Activated CD8-positive, alpha-beta memory T cell treated with anti-CD3 and anti-CD28 coated beads, Interleukin-2, amount 50 U/mL, for 24 hours (primary cell): ENCODE measurements at regions not wholly inside any gene's neighbourhood (a gene's known extent, or its start where the extent isn't known, plus 50 kb on each side); places are given as distances from the start of the nearest gene placed in this dataset.
"Not testable (repeated sequence)": the region's sequence is repeated elsewhere in the genome, so short reads cannot be mapped to it uniquely, and the experiment has no call there.

Source experiments
- DNase-seq: peaks from one replicate; pipeline ENCODE4 v3.0.0-alpha.2; 2020; ENCODE audit errors: extremely low read depth

- no peak for DNase-seq
Measured at GRCh38 chr7:69076566-69076965, 521.7 kb upstream of the AUTS2 start.

DNA sequence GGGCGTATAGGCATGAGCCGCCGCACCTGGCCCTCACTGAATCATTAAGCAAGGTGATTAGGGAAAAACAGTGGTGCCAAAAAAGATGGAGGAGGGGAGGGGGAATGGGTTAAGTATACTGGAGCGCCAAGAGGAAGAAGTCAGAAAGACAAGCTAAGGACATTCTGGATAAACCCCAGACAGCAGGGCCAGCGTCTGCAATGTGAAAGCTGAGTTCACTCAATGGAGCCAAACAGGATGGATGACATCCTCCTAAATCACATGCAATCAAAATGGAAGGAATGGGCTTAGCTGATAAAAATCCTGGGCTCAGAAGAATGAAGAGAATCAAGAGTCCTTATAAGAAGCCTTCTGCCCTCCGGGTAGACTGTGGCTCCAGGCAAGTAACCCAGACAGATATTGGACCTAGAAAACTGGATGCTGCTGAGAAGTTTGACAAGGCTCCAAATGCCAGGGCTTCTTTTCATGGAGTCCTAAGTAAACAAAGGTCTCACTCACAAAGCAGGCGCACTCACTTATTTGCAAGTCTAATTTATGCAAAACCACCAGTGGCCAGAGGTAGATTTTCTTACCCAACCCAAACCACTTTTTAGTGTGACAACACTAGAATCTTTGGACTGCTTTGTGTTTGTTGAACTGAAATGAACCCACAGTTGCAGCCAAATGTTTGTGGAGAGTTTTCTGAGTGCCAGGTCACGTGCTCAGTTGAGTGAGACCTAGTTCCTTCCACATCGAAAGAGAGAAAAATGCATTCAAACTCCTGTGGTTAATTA, 519.1 kb upstream of the AUTS2 start:
- DNase-seq: no peak

- DNase-seq: not testable (repeated sequence)
Measured at GRCh38 chr7:69087281-69087680, 511.0 kb upstream of the AUTS2 start.

DNA sequence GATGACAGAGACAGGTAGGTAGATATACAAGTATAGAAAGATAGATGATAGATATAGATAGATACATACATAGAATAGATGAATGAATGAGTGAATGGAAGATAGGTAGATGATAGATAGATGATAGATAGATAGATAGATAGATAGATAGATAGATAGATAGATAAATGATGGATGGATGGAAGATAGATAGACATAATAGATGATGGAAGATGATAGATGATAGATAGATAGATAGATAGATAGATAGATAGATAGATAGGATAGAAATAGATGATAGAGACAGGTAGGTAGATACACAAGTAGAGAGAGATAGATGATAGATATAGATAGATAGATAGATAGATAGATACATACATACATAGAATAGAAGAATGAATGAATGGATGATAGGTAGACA, 510.1 kb upstream of the AUTS2 start:
- no peak for DNase-seq

- no peak for DNase-seq
Measured at GRCh38 chr7:69090936-69091335, 507.3 kb upstream of the AUTS2 start.

DNA sequence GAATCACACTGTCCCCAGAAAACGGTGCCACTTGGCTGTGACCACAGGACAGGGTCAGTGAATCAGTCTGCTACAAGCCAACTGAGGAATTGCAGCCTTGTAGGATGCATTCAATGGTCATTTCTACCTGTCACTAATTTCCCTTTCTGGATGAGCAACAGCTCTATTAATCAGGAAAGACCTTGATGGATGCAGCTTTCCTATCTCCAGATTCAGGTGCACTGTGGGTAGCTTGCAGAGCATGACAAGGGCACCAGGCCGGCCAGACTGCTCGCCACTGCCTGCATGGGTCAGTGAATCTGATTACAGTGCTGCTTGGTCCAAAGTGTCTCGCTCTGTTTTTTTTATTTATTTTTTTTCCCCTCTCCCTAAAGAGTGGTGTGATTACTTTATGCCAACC, 506.8 kb upstream of the AUTS2 start:
- DNase-seq: no peak

- no peak for DNase-seq
Measured at GRCh38 chr7:69095127-69095526, 503.1 kb upstream of the AUTS2 start.

DNA sequence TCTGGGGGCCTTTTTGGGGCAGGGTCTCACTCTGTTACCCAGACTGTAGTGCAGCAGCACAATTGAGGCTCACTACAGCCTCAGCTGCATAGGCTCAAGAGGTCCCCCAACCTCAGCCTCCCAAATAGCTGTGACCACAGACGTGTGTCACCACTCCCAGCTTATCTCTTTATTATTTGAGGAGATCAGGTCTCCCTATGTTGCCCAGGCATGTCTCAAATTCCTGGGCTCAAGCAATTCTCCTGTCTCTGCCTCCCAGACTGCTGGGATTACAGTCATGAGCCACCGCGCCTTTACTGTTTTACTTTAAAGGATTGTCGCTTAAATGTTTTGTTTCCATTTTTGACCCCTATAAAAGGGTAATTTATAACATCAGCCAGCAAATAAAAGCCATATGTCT, 502.6 kb upstream of the AUTS2 start:
- no peak for DNase-seq

GRCh38 chr7:69104023-69104422, 494.3 kb upstream of the AUTS2 start:
- DNase-seq: no peak

GRCh38 chr7:69105092-69105491, 493.2 kb upstream of the AUTS2 start:
- no peak for DNase-seq

DNA sequence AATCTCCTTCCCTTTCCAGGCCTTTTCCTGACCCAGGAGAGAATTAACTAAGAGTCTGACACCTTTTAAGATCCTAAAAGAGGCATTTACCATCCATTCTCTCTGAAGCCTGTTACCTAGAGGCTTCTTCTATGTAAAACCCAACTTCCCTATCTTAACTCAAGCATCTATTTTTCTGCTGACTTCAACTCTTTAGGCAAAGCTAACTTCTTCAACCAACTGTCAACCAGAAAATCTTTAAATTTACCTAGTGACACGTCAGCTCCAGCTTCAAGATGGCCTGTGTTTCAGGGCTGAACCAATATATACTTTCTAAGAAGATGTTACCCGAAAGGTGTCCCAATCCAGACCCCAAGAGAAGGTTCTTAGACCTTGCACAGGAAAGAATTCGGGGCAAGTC, 492.3 kb upstream of the AUTS2 start:
- no peak for DNase-seq

DNA sequence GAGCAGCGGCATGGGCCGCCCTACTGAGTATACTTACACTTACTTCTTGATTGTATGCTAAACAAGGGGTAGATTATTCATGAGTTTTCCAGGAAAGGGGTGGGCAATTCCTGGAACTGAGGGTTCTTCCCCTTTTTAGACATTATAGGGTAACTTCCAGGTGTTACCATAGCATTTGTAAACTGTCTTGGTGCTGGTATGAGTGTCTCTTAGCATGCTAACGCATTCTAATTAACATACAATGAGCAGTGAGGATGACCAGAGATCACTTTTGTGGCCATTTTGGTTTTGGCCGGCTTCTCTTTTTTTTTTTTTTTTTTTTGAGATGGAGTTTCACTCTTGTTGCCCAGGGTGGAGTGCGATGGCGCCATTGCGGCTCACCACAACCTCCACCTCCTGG, 491.8 kb upstream of the AUTS2 start:
- DNase-seq: not testable (repeated sequence)

- DNase-seq: not testable (repeated sequence)
Measured at GRCh38 chr7:69106946-69107345, 491.3 kb upstream of the AUTS2 start.

GRCh38 chr7:69108097-69108496, 490.2 kb upstream of the AUTS2 start:
- no peak for DNase-seq

DNA sequence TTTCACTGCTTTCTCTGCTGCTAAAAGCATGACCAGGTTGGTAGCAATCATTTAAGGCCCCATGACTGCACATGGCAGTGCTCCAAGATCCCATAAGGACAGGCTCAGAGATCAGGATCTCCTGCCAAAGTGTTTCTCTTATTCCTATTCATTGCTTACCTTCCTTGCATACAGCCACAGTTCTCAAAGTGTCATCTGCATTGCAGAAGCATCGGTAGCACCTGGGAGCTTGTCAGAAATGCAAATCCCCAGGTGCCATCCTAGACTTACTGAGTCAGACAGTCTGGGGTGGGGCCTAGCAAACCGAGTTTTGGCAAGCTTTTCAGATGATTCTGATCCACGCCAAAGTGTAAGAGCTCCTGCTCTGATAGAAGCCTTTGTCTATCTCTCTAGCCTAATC, 489.0 kb upstream of the AUTS2 start:
- no peak for DNase-seq

- DNase-seq: no peak
Measured at GRCh38 chr7:69109879-69110278, 488.4 kb upstream of the AUTS2 start.

- DNase-seq: no peak
Measured at GRCh38 chr7:69110450-69111050, 487.7 kb upstream of the AUTS2 start.

DNA sequence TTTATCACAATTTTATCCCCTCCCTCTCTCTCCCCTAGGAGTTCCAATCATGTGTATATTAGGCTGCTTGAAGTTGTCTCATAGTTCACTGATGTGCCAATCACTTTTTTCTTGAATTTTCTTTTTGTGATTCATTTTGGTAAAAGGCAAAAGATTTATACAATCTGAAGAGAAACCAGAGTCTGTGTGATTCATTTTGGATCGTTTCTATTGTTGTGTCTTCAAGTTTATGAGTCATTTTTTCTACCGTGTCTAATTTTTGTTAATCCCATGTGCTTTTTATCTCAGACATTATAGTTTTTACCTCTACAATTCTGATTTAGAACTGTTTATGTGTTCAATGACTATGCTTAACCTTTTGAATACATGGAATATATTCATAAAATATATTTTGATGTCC, 483.9 kb upstream of the AUTS2 start:
- DNase-seq: no peak

DNA sequence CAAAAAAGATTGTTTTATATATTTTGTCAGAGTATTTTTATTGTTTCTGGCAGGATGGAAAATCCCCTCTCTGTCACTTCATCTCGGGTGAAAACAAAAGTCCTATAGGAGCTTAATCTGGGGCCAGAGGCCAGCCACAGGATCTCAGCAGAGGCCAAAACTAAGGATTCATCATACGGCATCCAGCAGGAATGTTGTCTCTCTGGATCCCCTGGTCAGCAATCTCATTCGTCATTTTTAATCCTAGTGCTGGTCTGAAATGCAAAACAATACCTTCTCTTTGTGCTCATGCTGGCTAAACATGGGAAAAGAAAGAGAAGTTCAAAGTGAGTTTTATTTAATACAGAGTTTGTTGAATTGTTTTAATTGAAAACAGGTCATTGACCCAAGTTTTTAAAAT, 482.5 kb upstream of the AUTS2 start:
- no peak for DNase-seq

- DNase-seq: not testable (repeated sequence)
Measured at GRCh38 chr7:69116196-69116595, 482.1 kb upstream of the AUTS2 start.

- no peak for DNase-seq
Measured at GRCh38 chr7:69122953-69123352, 475.3 kb upstream of the AUTS2 start.

DNA sequence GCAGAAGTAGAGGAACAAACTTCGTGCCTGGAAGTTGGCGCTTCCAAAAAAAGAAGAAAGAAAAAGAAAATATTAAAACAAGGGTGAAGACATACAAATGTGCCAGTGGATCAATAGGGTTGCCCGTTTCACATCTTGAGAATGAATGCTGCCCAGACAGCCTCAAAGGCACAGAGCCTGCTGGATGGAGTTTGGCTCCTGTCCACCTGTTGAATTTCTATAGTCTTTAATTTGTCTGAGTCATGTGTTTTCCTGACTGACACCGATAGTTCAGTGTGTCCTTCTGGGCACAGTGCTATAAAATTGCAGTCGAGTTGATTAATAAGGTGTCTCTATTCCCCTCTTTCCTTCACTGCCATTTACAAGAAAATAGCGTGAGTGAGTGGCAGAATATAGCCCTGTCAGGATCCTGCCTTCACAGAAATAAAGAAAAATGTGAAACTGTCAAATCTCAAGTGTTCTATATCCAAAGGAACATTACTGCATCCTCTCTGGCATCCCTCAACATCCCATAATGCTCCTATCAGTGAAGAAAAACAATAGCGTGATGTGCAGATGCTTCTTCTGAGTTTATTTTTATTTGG, 471.3 kb upstream of the AUTS2 start:
- no peak for DNase-seq

DNA sequence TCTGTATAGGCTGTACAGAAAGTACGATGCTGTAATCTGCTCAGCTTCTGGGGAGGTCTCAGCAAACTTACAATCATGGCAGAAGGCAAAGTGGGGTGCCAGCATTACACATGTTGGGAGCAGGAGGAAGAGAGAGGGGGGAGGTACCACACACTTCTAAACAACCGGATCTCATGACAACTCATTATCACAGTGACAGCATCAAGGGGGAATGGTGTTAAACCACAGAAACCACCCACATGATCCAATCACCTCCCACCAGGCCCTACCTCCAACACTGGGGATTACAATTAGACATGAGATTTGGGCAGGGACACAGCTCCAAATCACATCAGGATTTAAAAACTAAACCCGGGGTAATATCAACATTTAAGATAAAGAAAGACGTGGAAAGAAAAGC, 468.8 kb upstream of the AUTS2 start:
- DNase-seq: no peak
